CD4-positive, alpha-beta T cell treated with Interleukin-17A for 1 hour (primary cell): ENCODE measurements at regions not wholly inside any gene's neighbourhood (a gene's known extent, or its start where the extent isn't known, plus 50 kb on each side); places are given as distances from the start of the nearest gene placed in this dataset.
"Not testable (repeated sequence)": the region's sequence is repeated elsewhere in the genome, so short reads cannot be mapped to it uniquely, and the experiment has no call there.

ENCODE experiments used
- DNase-seq: peaks from one replicate; pipeline ENCODE4 v3.0.0-alpha.2; 2020

- DNase-seq = no peak
Measured at GRCh38 chr14:84288781-84289180, 1241.2 kb upstream of the FLRT2 start.

DNA sequence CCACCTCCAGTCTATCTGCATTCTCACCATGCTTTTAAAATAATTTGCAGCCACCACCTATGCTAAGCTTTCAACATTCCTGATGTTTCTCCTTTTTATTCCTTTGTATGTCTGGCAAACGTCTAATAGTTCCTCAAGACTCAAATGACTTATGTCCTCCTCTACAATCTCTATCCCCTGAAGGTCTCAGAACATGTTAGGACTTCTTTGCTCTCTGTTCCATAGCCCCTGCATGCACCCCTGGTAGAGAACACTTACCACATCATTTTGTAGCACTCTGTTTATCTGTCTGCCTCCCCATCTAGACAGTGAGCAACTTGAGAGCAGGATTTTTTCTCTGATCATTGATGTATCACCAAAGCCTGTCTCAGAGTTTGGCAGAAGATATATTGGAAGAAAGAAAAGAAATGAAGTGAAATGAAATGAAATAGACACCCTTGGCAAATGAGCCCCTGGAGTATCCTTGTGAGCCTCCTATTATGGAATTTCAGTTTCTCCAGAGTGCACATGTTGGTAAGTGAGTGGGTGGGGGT, 1231.2 kb upstream of the FLRT2 start:
- no peak for DNase-seq

DNA sequence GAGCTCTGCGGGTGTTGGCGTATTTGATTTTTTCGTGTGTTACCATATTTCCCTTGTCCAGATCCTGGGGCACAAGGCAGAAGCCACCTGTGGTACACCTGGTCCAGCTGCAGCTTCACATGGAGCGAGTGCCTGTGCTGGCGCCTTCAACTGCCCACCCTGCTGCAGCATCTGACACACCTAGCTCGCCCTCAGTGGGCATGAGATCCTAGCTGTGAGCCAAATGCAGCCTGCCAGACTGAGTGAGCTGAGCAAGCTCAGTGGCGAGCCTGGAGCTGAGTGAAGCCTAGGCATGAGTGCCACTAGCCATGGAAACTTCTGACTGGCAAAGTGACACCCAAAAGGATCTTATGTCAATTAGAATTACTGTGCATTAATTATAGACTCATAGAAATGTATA, 1226.8 kb upstream of the FLRT2 start:
- DNase-seq = no peak

GRCh38 chr14:84312551-84312950, 1217.4 kb upstream of the FLRT2 start:
- DNase-seq = no peak

DNA sequence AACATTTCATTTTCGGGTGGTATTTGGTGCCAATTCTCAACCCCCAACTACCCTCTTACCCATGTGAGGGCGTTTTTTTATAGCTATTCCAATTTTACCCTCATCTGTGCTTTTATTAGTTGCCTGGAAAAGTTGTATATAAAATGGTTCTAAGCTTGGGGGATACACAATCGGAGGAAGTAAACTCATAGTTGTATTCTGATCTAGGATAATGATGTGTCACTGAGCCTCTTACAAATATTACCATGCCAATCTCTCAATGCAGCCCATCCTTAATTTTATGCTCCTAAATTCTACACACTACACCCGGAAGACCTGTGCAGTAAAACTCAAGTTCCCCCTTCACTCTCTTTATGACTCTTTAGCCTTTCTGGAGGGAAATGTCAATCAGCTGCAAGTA, 1206.5 kb upstream of the FLRT2 start:
- DNase-seq = no peak

DNA sequence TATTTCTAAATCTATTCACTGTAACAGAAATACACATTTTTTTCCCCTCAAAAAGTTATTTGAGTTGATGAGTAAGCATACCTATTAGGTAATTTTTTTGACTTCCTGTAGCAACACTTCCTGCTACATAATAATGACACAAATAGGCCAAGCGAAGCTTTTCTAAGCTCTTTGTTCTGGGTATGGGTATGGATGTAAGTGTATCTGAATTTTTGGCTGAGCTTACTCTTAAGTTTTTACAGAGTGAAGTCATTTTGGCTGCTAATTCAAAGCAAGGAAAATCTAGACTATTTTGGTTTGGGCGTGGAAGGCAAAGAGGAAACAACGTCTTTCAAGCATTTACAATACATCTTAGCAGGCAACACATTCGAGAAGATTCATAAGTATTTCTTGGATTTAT, 1206.0 kb upstream of the FLRT2 start:
- DNase-seq = no peak

DNA sequence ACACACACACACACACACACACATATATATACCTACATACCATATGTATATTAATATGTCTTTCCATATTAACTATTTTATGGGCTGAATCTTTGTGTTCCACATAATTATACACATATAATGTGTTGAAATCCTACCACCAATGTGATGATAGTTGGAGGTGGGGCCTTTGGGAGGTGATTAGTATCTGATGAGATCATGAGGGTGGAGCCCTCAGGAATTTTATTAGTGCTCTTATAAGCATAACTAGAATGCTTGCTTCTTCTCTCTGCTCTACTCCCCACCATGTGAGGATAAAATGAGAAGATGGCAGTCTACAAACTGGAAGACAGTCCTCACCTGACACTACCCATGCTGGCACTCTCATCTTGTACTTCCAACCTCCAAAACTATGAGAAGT, 1193.5 kb upstream of the FLRT2 start:
- no peak for DNase-seq

DNA sequence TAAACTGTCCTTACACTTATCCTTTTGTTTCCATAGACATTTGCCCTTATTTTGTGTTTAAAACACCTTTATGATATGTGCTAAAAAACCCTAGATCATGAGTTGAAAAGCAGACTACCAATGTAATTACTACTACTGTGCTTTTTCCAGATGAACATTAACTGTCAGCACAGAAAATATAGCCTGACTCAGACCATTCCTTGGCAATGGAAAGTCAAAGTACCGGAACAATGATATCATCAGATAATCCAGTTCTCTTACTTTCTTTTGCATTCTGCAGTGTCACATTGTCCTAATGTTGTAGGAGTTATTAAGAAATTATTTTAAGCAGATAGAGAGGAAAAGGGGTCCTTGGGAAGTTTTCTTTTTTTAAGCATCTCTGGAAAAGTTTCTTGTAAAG, 1189.0 kb upstream of the FLRT2 start:
- no peak for DNase-seq

- DNase-seq = not testable (repeated sequence)
Measured at GRCh38 chr14:84341867-84342266, 1188.1 kb upstream of the FLRT2 start.

GRCh38 chr14:84343656-84344055, 1186.3 kb upstream of the FLRT2 start:
- DNase-seq = no peak

GRCh38 chr14:84351646-84352045, 1178.3 kb upstream of the FLRT2 start:
- DNase-seq = no peak

DNA sequence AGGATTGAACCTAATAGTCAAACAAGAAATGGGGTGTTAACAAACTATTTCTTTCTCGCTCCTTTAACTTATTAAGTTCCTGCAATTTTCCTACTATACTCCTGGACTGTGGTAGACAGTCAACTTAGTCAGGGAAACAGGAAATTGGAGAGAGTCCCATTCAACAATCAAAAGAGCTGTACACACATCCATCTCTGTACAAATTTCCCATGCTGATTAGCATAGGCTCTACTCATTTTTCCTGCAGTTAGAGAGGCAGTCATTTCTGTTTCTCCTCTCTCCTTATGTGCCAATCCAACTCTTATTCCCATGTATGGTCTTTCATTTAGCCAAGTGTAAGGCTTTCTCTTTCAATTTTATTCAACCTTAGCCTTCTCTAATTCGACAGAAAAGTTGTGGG, 1168.5 kb upstream of the FLRT2 start:
- no peak for DNase-seq

DNA sequence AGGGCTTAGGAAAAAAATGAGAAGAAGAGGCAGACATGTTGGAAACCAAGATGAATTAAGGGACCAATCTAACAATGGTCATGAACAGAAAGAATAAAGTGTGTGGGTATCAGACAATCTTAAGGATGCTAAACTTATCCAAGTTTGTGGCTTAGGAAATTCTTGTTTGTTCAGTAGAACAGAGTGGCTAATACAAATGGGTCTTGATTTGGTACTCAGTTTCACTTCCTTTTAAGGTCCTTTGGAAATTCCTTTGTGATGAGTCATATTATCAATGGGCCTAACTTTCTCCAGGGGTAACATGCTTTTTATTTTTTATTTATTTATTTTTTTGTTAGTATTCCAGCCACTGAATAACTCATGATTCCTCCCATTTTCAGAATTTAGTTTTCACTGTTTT, 1154.7 kb upstream of the FLRT2 start:
- DNase-seq = no peak

- DNase-seq = no peak
Measured at GRCh38 chr14:84390010-84390409, 1139.9 kb upstream of the FLRT2 start.

DNA sequence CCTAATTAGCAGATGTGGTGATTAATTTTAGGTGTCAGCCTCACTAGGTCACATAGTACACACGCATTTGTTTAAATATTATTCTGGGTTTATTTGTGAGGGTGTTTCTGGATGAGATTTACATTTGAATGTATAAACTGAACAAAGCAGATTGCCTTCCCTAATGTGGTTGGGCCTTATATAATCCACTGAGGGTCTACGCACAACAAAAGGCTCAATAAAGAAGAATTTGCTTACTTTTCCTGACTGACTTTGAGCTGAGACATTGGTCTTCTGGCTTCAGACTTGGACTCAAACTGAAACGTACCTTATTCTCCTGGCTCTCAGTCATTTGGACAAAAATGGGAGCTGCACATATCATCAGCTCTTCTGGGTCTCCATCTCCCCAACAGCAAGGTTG, 1132.3 kb upstream of the FLRT2 start:
- no peak for DNase-seq

GRCh38 chr14:84399296-84399910, 1130.5 kb upstream of the FLRT2 start:
- DNase-seq = no peak

- DNase-seq = no peak
Measured at GRCh38 chr14:84401631-84402030, 1128.3 kb upstream of the FLRT2 start.

- no peak for DNase-seq
Measured at GRCh38 chr14:84403585-84403984, 1126.4 kb upstream of the FLRT2 start.

- no peak for DNase-seq
Measured at GRCh38 chr14:84404246-84404645, 1125.7 kb upstream of the FLRT2 start.

DNA sequence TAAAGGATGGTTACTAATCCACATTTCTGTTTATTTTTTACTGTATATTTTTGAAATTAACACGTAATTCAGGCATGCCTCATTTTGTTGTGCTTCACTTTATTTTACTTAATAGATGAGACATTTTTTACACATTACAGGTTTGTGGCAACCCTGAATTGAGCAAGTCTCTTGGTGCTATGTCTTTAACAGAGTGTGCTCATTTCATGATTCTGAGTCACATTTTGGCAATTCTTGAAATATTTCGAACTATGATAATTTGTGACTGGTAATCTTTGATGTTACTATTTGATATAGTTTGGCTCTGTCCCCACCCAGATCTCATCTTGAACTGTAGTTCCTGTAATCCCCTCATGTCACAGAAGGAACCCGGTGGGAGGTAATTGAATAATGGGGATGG, 1120.5 kb upstream of the FLRT2 start:
- no peak for DNase-seq

- DNase-seq = no peak
Measured at GRCh38 chr14:84410344-84410743, 1119.6 kb upstream of the FLRT2 start.

DNA sequence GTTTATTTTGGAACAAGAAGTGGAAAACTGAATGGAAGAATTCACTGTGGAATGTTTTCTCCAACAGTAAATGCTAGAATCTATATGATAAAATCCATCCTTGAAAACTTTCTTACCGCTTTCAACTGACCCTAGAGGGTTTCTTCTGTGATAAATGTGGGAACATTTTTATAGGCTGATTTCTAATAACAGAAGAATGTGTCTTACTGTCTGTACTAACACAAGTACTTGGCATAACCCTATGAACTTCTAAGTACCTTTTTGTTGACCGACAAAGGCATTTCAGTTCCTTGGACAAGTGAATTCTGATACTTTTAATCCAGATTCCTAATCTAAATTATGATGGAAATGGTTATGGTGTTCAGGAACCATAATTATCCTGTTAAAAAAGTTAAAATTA, 1109.7 kb upstream of the FLRT2 start:
- DNase-seq = no peak

- no peak for DNase-seq
Measured at GRCh38 chr14:84421621-84422020, 1108.3 kb upstream of the FLRT2 start.

DNA sequence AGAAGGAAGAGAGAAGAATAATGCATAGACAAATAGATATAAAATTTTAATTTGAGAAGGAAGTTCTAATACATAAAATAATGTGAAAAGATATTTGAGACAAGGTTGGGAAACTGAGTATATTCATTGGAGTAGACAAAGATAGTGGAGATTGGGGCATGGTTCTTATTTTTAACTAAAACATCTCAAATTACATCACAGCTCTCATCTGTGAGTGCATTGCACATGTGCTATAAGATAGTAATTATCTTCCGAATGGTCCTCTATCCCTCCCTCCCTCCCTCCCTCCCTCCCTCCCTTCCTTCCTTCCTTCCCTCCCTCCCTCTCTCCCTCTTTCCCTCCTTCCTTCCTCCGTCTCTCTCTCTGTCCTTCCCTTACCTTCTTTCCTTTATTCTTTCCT, 1104.0 kb upstream of the FLRT2 start:
- DNase-seq = no peak

DNA sequence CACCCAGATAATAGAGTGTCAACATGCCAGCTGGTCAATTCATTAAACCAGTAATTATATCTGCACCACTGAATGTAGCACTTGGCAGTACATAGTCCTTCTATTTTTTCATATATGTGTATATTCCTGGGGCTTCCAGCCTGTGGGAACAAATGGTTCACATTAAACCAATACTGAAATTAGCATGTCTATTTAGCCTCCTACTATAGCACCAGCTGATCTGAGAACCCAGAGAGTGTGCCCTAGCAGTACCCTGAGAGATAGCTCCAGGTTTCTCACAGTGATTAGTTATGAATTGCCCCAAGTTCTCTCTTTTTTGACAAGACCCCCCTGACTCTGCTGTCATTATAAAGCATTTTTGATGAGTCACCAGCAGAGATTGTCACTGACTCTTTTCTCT, 1097.3 kb upstream of the FLRT2 start:
- DNase-seq = no peak

GRCh38 chr14:84433961-84434360, 1096.0 kb upstream of the FLRT2 start:
- no peak for DNase-seq
